B cell (primary cell): ENCODE measurements at regions not wholly inside any gene's neighbourhood (a gene's known extent, or its start where the extent isn't known, plus 50 kb on each side); places are given as distances from the start of the nearest gene placed in this dataset.

Source experiments
- ATAC-seq: fragments of 200-7000 bp; cut with Tn5 transposase; one replicate; pipeline ENCODE4 v1.10.0; 2021; ENCODE audit warnings: low read depth, mild to moderate bottlenecking, moderate number of reproducible peaks, moderate library complexity
- CTCF ChIA-PET: fragments of 350-600 bp; sonication (Branson Sonifier 250); formaldehyde crosslinking; loops from one replicate; lab custom pipeline; 2021; ENCODE audit warnings: antibody characterized with exemption, inconsistent platforms; lab: Charles Lee
- POLR2A ChIA-PET: fragments of 350-600 bp; sonication (Branson Sonifier 250); formaldehyde crosslinking; loops from one replicate; lab custom pipeline; 2021; ENCODE audit warnings: antibody characterized with exemption; lab: Charles Lee
- DNase-seq: peaks from one replicate; pipeline ENCODE4 v3.0.0; 2013
- H2AFZ ChIP-seq: 2 replicates; pipeline ENCODE4 v1.6.1; 2012; ENCODE audit warnings: mild to moderate bottlenecking, low read depth, low read length; ENCODE audit not compliant: insufficient read depth, poor library complexity, severe bottlenecking
- H3K27ac ChIP-seq, 2 donors: 1 replicate in 1 of 2; 2 replicates in 1 of 2; pipeline ENCODE4 v1.5.1; 2012 to 2013; ENCODE audit warnings: low read length in 2 of 2, mild to moderate bottlenecking in 2 of 2, moderate library complexity in 1 of 2
- H3K27me3 ChIP-seq, 4 experiments: fragments of 200-600 bp in 1 of 4; sonication (generic) in 1 of 4; replicated peaks in 1 of 4; 1 replicate in 2 of 4; 2 replicates in 2 of 4; pipeline versions ENCODE4 v1.6.1 to v1.7.0; 2013 to 2016; ENCODE audit warnings: low read length in 3 of 4, mild to moderate bottlenecking in 2 of 4, mixed read lengths in 1 of 4, moderate library complexity in 1 of 4; ENCODE audit not compliant: insufficient read depth in 4 of 4, control insufficient read depth in 3 of 4; ENCODE audit errors: control extremely low read depth in 1 of 4
- H3K36me3 ChIP-seq, 2 experiments: replicated peaks in 1 of 2; 1 replicate in 1 of 2; 2 replicates in 1 of 2; pipeline versions ENCODE4 v1.6.1 to v1.7.1; 2013; ENCODE audit warnings: low read length in 1 of 2; ENCODE audit not compliant: insufficient read depth in 2 of 2, control insufficient read depth in 1 of 2; ENCODE audit errors: control extremely low read depth in 1 of 2, extremely low read depth in 1 of 2
- H3K4me1 ChIP-seq, 2 donors: fragments of 200-600 bp in 1 of 2; sonication (generic) in 1 of 2; 1 replicate in 1 of 2; 2 replicates in 1 of 2; pipeline versions ENCODE4 v1.5.1 to v1.6.1; 2013 to 2017; ENCODE audit warnings: low read length in 2 of 2; ENCODE audit not compliant: control insufficient read depth in 2 of 2, insufficient read depth in 2 of 2
- H3K4me2 ChIP-seq: replicated peaks from 2 replicates; pipeline ENCODE3; 2012; ENCODE audit warnings: mild to moderate bottlenecking, low read depth, low read length; ENCODE audit not compliant: poor library complexity, severe bottlenecking
- H3K4me3 ChIP-seq, 5 experiments: fragments of 200-600 bp in 1 of 5; sonication (generic) in 1 of 5; 1 replicate in 3 of 5; 2 replicates in 2 of 5; pipeline versions ENCODE4 v1.5.1 to v1.7.0; 2011 to 2016; ENCODE audit warnings: low read length in 4 of 5, mild to moderate bottlenecking in 4 of 5, low read depth in 2 of 5, control low read depth in 1 of 5, moderate library complexity in 1 of 5; ENCODE audit not compliant: insufficient read depth in 1 of 5; ENCODE audit errors: control extremely low read depth in 1 of 5, extremely low read depth in 1 of 5
- H3K79me2 ChIP-seq: fragments of 200-600 bp; sonication (generic); one replicate; pipeline ENCODE4 v1.6.0; 2016; ENCODE audit warnings: low read length; ENCODE audit not compliant: control insufficient read depth, insufficient read depth
- H3K9ac ChIP-seq: fragments of 200-600 bp; sonication (generic); 2 replicates; pipeline ENCODE4 v1.6.1; 2017; ENCODE audit warnings: mild to moderate bottlenecking, low read length, moderate library complexity
- H3K9me3 ChIP-seq, 3 donors: one replicate each; pipeline versions ENCODE4 v1.6.1 to v1.7.1; 2013; ENCODE audit warnings: low read length in 2 of 3; ENCODE audit not compliant: control insufficient read depth in 2 of 3, insufficient read depth in 1 of 3; ENCODE audit errors: control extremely low read depth in 1 of 3
- H4K20me1 ChIP-seq: 2 replicates; pipeline ENCODE4 v1.6.0; 2012; ENCODE audit warnings: mild to moderate bottlenecking, low read length; ENCODE audit not compliant: insufficient read depth, control insufficient read depth, poor library complexity, severe bottlenecking
- H3K27ac Mint-ChIP-seq: one replicate; pipeline ENCODE4 v1.8.0; 2021; ENCODE audit warnings: mixed read lengths
- H3K27me3 Mint-ChIP-seq: one replicate; pipeline ENCODE4 v1.8.0; 2021; ENCODE audit warnings: mixed read lengths
- H3K4me1 Mint-ChIP-seq: one replicate; pipeline ENCODE4 v1.8.0; 2021; ENCODE audit warnings: mixed read lengths
- H3K4me3 Mint-ChIP-seq: one replicate; pipeline ENCODE4 v1.8.0; 2021; ENCODE audit warnings: mixed read lengths
- H3K9me3 Mint-ChIP-seq: one replicate; pipeline ENCODE4 v1.8.0; 2022; ENCODE audit warnings: mixed read lengths; ENCODE audit not compliant: insufficient read depth
- CTCF ChIP-seq: fragments of 200-600 bp; IDR thresholded peaks from one replicate; pipeline ENCODE4 v1.8.0; 2022; ENCODE audit warnings: antibody characterized with exemption, mild to moderate bottlenecking
- EZH2 ChIP-seq: IDR thresholded peaks from 2 replicates; pipeline ENCODE4 v1.6.1; 2012; ENCODE audit warnings: borderline replicate concordance, low read depth, mild to moderate bottlenecking, moderate library complexity, low read length; ENCODE audit not compliant: insufficient read depth, poor library complexity, severe bottlenecking
- WGBS: methylation state at CpG from one replicate; pipeline ENCODE4 v1.1.5; 2013; ENCODE audit warnings: missing lambda C conversion rate; ENCODE audit not compliant: insufficient coverage; 5-methylcytosine and 5-hydroxymethylcytosine counted together
- intact Hi-C: fragments of 100-400 bp; cut with micrococcal nuclease; formaldehyde crosslinking; loops from one replicate; pipeline ENCODE4 v1.10.0; 2022

GRCh38 chr6:16999491-17000436, 102.1 kb upstream of the STMND1 start:
- intact Hi-C loops, result no loop called here
- ChIA-PET CTCF (no interaction called here), POLR2A (no interaction called here)
- no peak for TF ChIP-seq CTCF
- no peak for TF ChIP-seq EZH2
- Mint-ChIP-seq H3K27me3 (peaks cover 24% of the 10 kb centered on the region), H3K9me3 (no peaks in the 10 kb centered on the region), H3K4me1 (no peaks in the 10 kb centered on the region), H3K27ac (no peak overlapping the region), H3K4me3 (no peak overlapping the region)
- H3K9me3 ChIP-seq, result no peaks in the 10 kb centered on the region
- no peaks in the 10 kb centered on the region for H3K36me3 ChIP-seq
- H3K4me1 ChIP-seq, result no peaks in the 10 kb centered on the region
- no peaks in the 10 kb centered on the region for H3K79me2 ChIP-seq
- ATAC-seq, result no peak
- H4K20me1 ChIP-seq, result no peaks in the 10 kb centered on the region
- no peaks in the 10 kb centered on the region for H3K27me3 ChIP-seq
- H3K4me3 ChIP-seq, result no peak overlapping the region
- H2AFZ ChIP-seq, result no peak overlapping the region
- no peak for DNase-seq
- H3K9ac ChIP-seq, result no peak overlapping the region
- H3K4me2 ChIP-seq, result no peak overlapping the region
- H3K27ac ChIP-seq, result no peak overlapping the region
- 100% methylated on average over 1 of the region's 2 CpGs for WGBS

- Histone ChIP-seq H3K27ac (no peak overlapping the region), H3K36me3 (no peaks in the 10 kb centered on the region), H4K20me1 (no peaks in the 10 kb centered on the region), H3K4me1 (no peaks in the 10 kb centered on the region), H2AFZ (no peak overlapping the region), H3K4me2 (no peak overlapping the region), H3K9me3 (no peaks in the 10 kb centered on the region), H3K4me3 (no peak overlapping the region), H3K9ac (no peak overlapping the region), H3K79me2 (no peaks in the 10 kb centered on the region), H3K27me3 (no peaks in the 10 kb centered on the region)
- Mint-ChIP-seq H3K27ac (no peak overlapping the region), H3K9me3 (peaks cover 2% of the 10 kb centered on the region), H3K4me1 (no peaks in the 10 kb centered on the region), H3K27me3 (peaks cover 18% of the 10 kb centered on the region), H3K4me3 (no peak overlapping the region)
- ATAC-seq (no peak), DNase-seq (no peak)
- CTCF ChIA-PET, result no interaction called here
- TF ChIP-seq EZH2 (no peak), CTCF (no peak)
- intact Hi-C loops, result no loop called here
- WGBS, result 100% methylated on average over 3 of the region's 5 CpGs
- POLR2A ChIA-PET, result no interaction called here
Observed at GRCh38 chr6:16998461-16998860, 103.4 kb upstream of the STMND1 start.
